Smooth muscle cell (in vitro differentiated cells): ENCODE measurements at regions not wholly inside any gene's neighbourhood (a gene's known extent, or its start where the extent isn't known, plus 50 kb on each side); places are given as distances from the start of the nearest gene placed in this dataset.

Experiments used
- DNase-seq: peaks from one replicate; lab custom pipeline; 2025; ENCODE audit not compliant: unreplicated experiment; lab: John Stamatoyannopoulos, UW
- H2AFZ ChIP-seq: fragments of 200-600 bp; sonication (generic); 2 replicates; pipeline ENCODE4 v1.6.0; 2016; ENCODE audit warnings: antibody characterized with exemption, low read depth, mild to moderate bottlenecking
- H3F3A ChIP-seq: fragments of 200-600 bp; sonication (generic); 2 replicates; pipeline ENCODE4 v1.6.0; 2017; ENCODE audit warnings: antibody characterized with exemption, low read depth
- H3K27ac ChIP-seq: fragments of 200-600 bp; sonication (generic); 2 replicates; pipeline ENCODE4 v1.5.1; 2016; ENCODE audit warnings: low read depth, mild to moderate bottlenecking
- H3K27me3 ChIP-seq: fragments of 200-600 bp; sonication (generic); 2 replicates; pipeline ENCODE4 v1.6.1; 2016; ENCODE audit warnings: low read depth, mild to moderate bottlenecking
- H3K36me3 ChIP-seq: fragments of 200-600 bp; sonication (generic); 2 replicates; pipeline ENCODE4 v1.5.1; 2016; ENCODE audit warnings: low read depth
- H3K4me1 ChIP-seq: fragments of 200-600 bp; sonication (generic); 2 replicates; pipeline ENCODE4 v1.5.1; 2016; ENCODE audit warnings: low read depth
- H3K4me2 ChIP-seq: fragments of 200-600 bp; sonication (generic); 2 replicates; pipeline ENCODE4 v1.6.0; 2016; ENCODE audit warnings: mild to moderate bottlenecking
- H3K4me3 ChIP-seq: fragments of 200-600 bp; sonication (generic); 2 replicates; pipeline ENCODE4 v1.5.1; 2016; ENCODE audit warnings: mild to moderate bottlenecking
- H3K79me2 ChIP-seq: fragments of 200-600 bp; sonication (generic); 2 replicates; pipeline ENCODE4 v1.6.0; 2016; ENCODE audit warnings: low read depth, mild to moderate bottlenecking
- H3K9ac ChIP-seq: fragments of 200-600 bp; sonication (generic); 2 replicates; pipeline ENCODE4 v1.6.0; 2016; ENCODE audit warnings: low read depth
- H3K9me3 ChIP-seq: fragments of 200-600 bp; sonication (generic); replicated peaks from 2 replicates; pipeline ENCODE4 v1.5.1; 2016; ENCODE audit warnings: low read depth
- H4K20me1 ChIP-seq: fragments of 200-600 bp; sonication (generic); 2 replicates; pipeline ENCODE4 v1.6.0; 2016; ENCODE audit warnings: low read depth
- CTCF ChIP-seq: fragments of 200-600 bp; sonication (generic); IDR thresholded peaks from 2 replicates; pipeline ENCODE4 v1.5.1; 2017; ENCODE audit warnings: borderline replicate concordance, mild to moderate bottlenecking, antibody characterized with exemption; ENCODE audit not compliant: insufficient read depth, poor library complexity, severe bottlenecking
- WGBS: methylation state at CpG from one replicate; pipeline ENCODE4 v1.1.7; 2016; ENCODE audit warnings: low lambda C conversion rate; 5-methylcytosine and 5-hydroxymethylcytosine counted together

DNA sequence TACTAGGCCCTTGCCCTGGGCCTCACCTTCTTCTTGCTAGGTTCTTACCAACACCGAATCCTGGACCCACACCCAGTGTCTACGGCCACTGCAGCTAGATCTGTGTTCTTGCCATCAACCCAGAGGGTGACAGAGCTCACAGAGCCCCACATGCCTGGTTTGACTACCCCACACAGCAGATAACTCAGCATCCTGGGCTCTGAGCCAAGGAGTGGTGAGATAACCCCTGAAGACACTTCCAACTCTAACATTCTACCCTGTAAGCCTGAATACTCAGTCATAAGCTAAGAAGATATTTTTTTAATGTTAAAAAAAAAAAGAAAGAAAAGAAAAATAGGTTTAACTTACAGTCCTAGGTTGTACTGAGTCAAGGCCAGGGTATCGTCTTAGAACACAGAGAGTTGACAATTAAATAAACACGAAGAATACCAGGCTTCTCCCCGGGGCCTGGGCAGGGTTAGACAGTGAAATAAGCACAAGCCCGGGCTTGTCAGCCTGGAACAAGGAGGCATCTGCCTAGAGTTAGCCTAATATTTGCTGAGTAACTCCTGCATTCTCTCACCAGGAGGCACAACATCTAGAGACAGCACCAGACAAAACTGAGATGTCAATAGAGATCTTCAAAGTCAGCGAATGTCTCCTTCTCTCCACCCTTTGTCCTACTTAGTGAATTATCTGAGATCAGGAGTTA lies 556.5 kb upstream of the LRRN3 start:
- Histone ChIP-seq H3F3A (peaks cover 6% of the 10 kb centered on the region), H3K4me2 (peak overlapping the region; percentile 62), H3K4me3 (no peak overlapping the region), H3K9ac (peak overlapping the region; percentile 55), H3K36me3 (no peaks in the 10 kb centered on the region), H3K4me1 (no peaks in the 10 kb centered on the region), H3K27me3 (no peaks in the 10 kb centered on the region), H2AFZ (peak overlapping the region; percentile 96), H3K27ac (peak overlapping the region; percentile 95), H3K9me3 (no peaks in the 10 kb centered on the region), H4K20me1 (no peaks in the 10 kb centered on the region), H3K79me2 (no peaks in the 10 kb centered on the region)
- WGBS: 37% methylated on average over 7 of the region's 7 CpGs
- no peak for DNase-seq
- TF ChIP-seq CTCF: no peak

DNA sequence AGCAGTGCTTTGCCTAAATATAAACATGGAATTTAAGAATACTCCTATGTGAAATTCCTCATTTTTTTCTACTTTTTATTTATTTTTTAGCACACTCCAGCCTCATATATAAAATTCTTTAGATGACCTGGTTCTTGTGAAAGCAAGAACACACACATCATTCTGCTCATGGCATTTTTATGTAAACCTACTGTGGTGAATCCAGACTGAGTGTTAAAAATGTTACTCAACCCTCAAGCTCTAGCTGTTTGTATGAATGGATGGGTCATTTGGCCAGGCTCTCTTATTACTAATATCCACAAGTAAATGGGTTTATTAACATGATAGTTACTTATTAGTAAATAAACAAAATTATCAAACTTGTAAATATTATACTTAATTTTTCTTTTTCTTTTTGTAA lies 551.7 kb upstream of the LRRN3 start:
- no peak for DNase-seq
- TF ChIP-seq CTCF: no peak
- no peaks in the 10 kb centered on the region for H3K9me3 ChIP-seq
- H3F3A ChIP-seq: peaks cover 6% of the 10 kb centered on the region
- H3K27ac ChIP-seq: no peak overlapping the region
- H3K36me3 ChIP-seq: no peaks in the 10 kb centered on the region
- H3K4me2 ChIP-seq: no peak overlapping the region
- no peaks in the 10 kb centered on the region for H3K4me1 ChIP-seq
- H3K79me2 ChIP-seq: no peaks in the 10 kb centered on the region
- no peaks in the 10 kb centered on the region for H3K27me3 ChIP-seq
- no peaks in the 10 kb centered on the region for H4K20me1 ChIP-seq
- no peak overlapping the region for H3K4me3 ChIP-seq
- H3K9ac ChIP-seq: no peak overlapping the region
- H2AFZ ChIP-seq: no peak overlapping the region

GRCh38 chr7:110541962-110542361 lies 549.0 kb upstream of the LRRN3 start:
- whole genome bisulfite sequencing: no CpG with 5 or more reads among the region's 2 CpGs
- no peaks in the 10 kb centered on the region for H3K4me1 ChIP-seq
- H3K9ac ChIP-seq: no peak overlapping the region
- no peak overlapping the region for H3K4me2 ChIP-seq
- H3K9me3 ChIP-seq: no peaks in the 10 kb centered on the region
- no peaks in the 10 kb centered on the region for H3K27me3 ChIP-seq
- H4K20me1 ChIP-seq: no peaks in the 10 kb centered on the region
- no peak overlapping the region for H3K27ac ChIP-seq
- no peaks in the 10 kb centered on the region for H3K79me2 ChIP-seq
- H3K4me3 ChIP-seq: no peak overlapping the region
- no peak overlapping the region for H2AFZ ChIP-seq
- H3F3A ChIP-seq: no peaks in the 10 kb centered on the region
- TF ChIP-seq CTCF: no peak
- no peaks in the 10 kb centered on the region for H3K36me3 ChIP-seq
- no peak for DNase-seq

GRCh38 chr7:110544194-110544593 lies 546.7 kb upstream of the LRRN3 start:
- H2AFZ ChIP-seq: no peak overlapping the region
- no peak for DNase-seq
- no peak overlapping the region for H3K4me3 ChIP-seq
- H3K27me3 ChIP-seq: no peaks in the 10 kb centered on the region
- H3K27ac ChIP-seq: no peak overlapping the region
- H3K9ac ChIP-seq: no peak overlapping the region
- no CpG with 5 or more reads among the region's 1 CpG for WGBS
- no peaks in the 10 kb centered on the region for H3K9me3 ChIP-seq
- H3K4me2 ChIP-seq: no peak overlapping the region
- H3F3A ChIP-seq: no peaks in the 10 kb centered on the region
- no peaks in the 10 kb centered on the region for H4K20me1 ChIP-seq
- no peaks in the 10 kb centered on the region for H3K36me3 ChIP-seq
- no peaks in the 10 kb centered on the region for H3K4me1 ChIP-seq
- TF ChIP-seq CTCF: no peak
- H3K79me2 ChIP-seq: no peaks in the 10 kb centered on the region
